GM21390 (cell line): ENCODE measurements at regions not wholly inside any gene's neighbourhood (a gene's known extent, or its start where the extent isn't known, plus 50 kb on each side); places are given as distances from the start of the nearest gene placed in this dataset.

Experiments
- ATAC-seq: cut with Tn5 transposase; IDR thresholded peaks from one replicate; pipeline ENCODE4 v1.9.1; 2021; ENCODE audit not compliant: unreplicated experiment

GRCh38 chr4:10773010-10773409, 88.4 kb upstream of the CLNK start:
- ATAC-seq: no peak

GRCh38 chr4:10765386-10765785, 80.8 kb upstream of the CLNK start:
- no peak for ATAC-seq

- ATAC-seq: no peak
Measured at GRCh38 chr4:10762561-10762960, 78.0 kb upstream of the CLNK start.

- ATAC-seq: no peak
Measured at GRCh38 chr4:10761903-10762302, 77.3 kb upstream of the CLNK start.

GRCh38 chr4:10760086-10760485, 75.5 kb upstream of the CLNK start:
- no peak for ATAC-seq

GRCh38 chr4:10758906-10759305, 74.3 kb upstream of the CLNK start:
- no peak for ATAC-seq

- no peak for ATAC-seq
Measured at GRCh38 chr4:10753856-10754402, 69.4 kb upstream of the CLNK start.

- no peak for ATAC-seq
Measured at GRCh38 chr4:10753336-10753735, 68.8 kb upstream of the CLNK start.

- no peak for ATAC-seq
Measured at GRCh38 chr4:10750714-10751113, 66.1 kb upstream of the CLNK start.

- ATAC-seq: peak; percentile 49
Measured at GRCh38 chr4:10747186-10747585, 62.6 kb upstream of the CLNK start.

- no peak for ATAC-seq
Measured at GRCh38 chr4:10746371-10747171, 62.0 kb upstream of the CLNK start.

- ATAC-seq: peak; percentile 74
Measured at GRCh38 chr4:10743357-10743756, 58.8 kb upstream of the CLNK start.

GRCh38 chr4:10741961-10742699, 57.6 kb upstream of the CLNK start:
- ATAC-seq: peak; percentile 42

- ATAC-seq: no peak
Measured at GRCh38 chr4:10740891-10741620, 56.5 kb upstream of the CLNK start.

- no peak for ATAC-seq
Measured at GRCh38 chr4:10740251-10740650, 55.7 kb upstream of the CLNK start.

GRCh38 chr4:10738826-10739489, 54.4 kb upstream of the CLNK start:
- no peak for ATAC-seq

- no peak for ATAC-seq
Measured at GRCh38 chr4:10737337-10737736, 52.8 kb upstream of the CLNK start.

- no peak for ATAC-seq
Measured at GRCh38 chr4:10736895-10737294, 52.3 kb upstream of the CLNK start.

- no peak for ATAC-seq
Measured at GRCh38 chr4:10736266-10736665, 51.7 kb upstream of the CLNK start.

- ATAC-seq: no peak
Measured at GRCh38 chr4:10734697-10735096, 50.1 kb upstream of the CLNK start.
